Islet precursor cell (in vitro differentiated cells): ENCODE measurements at regions not wholly inside any gene's neighbourhood (a gene's known extent, or its start where the extent isn't known, plus 50 kb on each side); places are given as distances from the start of the nearest gene placed in this dataset.
"Not testable (repeated sequence)": the region's sequence is repeated elsewhere in the genome, so short reads cannot be mapped to it uniquely, and the experiment has no call there.

Source experiments
- DNase-seq: peaks from one replicate; pipeline ENCODE4 v3.0.0-alpha.2; 2018

DNA sequence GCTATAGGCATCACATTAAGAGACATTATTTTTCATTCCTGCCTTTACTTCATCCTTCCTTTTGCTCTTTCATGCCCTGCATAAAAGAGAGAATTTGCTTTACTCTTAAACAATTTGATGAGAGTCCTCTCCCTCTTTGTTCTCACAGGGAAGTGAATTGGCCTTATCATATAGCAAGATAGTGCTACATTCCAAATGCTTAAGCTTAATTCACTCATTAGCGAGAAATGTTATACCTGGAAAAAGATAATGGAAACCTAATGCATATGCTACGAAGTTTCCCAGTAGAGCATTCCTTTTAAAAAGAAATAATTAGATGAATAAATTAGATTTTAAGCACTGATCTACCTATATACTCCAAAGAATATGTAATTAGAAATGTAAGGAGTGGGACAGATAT lies 798.8 kb downstream of the C12orf50 start:
- DNase-seq = no peak

- DNase-seq = no peak
Observed at GRCh38 chr12:87227162-87227561, 802.0 kb downstream of the C12orf50 start.

DNA sequence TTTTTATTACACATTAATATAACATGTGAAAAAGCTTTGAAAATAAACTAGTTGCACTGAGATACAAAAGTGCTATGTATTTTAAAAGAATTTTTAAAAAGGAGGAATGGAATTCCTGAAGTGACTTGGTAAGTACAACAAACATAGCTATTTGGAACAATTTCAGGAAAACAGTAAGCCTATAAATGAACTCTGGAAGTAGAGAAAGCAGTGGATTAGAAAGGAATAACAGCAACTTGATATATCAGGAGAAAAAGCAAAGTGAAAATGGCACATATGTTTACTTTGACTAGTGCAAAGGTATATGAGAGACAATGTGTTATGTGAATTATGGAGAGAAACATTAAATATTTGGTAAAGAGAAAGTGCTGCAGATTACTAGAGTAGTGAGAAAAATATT lies 811.7 kb downstream of the C12orf50 start:
- no peak for DNase-seq

- DNase-seq = no peak
Observed at GRCh38 chr12:87216436-87216835, 812.8 kb downstream of the C12orf50 start.

DNA sequence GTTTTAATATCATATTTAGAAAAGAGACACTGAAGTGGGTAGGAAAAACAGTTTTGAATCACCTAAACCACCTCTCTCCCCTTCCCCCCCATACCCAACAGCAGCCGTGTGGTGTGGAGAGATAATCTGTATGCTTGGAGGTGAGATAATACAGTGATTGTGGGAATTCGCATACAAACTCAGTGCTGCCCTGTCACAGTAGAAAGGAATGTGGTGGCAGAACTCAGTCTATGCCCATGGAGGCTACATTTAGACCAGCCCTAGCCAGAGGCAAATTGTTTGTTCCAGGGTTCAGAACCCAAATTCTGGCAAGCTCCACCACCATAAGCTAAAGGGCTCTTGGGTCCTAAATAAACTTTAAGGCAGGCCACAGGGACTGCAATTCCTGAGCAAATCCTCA lies 827.0 kb downstream of the C12orf50 start:
- DNase-seq = no peak

GRCh38 chr12:87201598-87201997 lies 827.6 kb downstream of the C12orf50 start:
- no peak for DNase-seq

DNA sequence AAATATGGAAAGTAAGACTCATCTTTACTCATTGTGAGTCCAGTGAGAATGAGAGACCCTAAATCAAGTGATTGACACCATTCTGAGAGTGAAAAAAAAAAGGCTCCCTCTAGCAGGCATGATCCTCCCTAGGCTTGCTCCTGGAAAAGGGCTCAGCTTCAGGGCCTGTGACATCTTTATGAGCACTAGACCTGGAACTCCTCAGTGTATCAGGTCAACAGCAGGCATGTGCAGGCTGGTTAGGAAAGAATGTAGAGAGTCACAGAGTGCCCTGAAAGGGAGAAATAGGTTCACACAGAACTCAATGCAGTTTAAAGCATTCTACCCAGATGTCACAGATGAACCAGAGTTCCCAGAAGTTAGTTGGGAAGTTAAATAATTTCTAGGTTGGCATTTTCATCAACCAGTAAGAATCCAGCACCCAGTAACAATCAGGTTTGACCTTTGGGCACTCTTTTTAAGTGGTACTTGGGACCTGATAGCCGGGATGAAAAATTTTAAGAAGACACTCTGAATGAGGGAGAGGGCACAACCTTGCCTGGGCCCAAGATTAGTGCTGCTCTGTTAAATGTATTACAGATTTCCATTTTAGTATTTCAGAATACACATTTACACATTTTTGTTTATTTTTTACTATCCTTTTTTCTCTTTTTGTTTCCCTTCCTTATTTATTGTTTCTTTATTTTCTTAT lies 828.8 kb downstream of the C12orf50 start:
- DNase-seq = peak; percentile 72

DNA sequence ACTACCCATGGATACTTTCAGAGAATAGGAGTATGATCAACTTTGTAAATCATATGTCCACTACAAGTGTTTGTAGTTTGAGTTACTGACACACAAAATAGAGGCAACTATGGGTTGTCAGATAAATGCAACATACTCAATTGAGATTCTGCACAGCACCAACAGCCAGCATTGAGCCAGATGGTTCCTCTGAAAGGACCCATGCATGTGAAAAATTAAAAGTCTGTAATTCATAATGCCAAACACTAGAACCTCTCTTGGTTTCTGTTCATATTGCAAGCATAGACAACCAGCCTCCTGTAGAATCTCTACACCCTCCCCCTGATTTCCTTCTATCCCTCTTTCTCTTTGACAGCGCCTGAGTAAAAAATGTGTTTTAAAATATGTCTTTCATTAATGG lies 831.0 kb downstream of the C12orf50 start:
- no peak for DNase-seq

- DNase-seq = no peak
Observed at GRCh38 chr12:87196321-87196720, 832.9 kb downstream of the C12orf50 start.

DNA sequence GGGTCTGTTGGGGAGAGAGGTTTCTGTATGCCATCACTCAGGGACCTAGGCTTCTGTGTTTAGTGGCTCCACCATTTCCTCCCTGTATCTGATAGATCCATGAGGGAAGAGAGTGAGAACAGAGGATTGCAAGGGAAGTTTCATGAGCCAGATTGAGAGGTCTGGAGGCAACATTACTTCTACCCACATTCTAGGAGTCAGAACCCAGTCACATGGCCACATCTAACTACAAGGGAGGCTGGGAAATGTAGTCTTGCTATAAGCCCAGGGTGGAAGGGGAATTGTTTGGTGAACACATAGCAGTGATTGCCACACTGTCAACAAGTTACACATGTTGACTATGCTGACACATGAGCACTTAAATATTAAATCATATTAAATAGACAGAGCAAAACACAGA lies 834.8 kb downstream of the C12orf50 start:
- not testable (repeated sequence) for DNase-seq

GRCh38 chr12:87185367-87185766 lies 843.8 kb downstream of the C12orf50 start:
- no peak for DNase-seq

GRCh38 chr12:87182696-87183233 lies 846.4 kb downstream of the C12orf50 start:
- no peak for DNase-seq

GRCh38 chr12:87171356-87171755 lies 857.8 kb downstream of the C12orf50 start:
- DNase-seq = no peak

- no peak for DNase-seq
Observed at GRCh38 chr12:87169010-87169409, 860.2 kb downstream of the C12orf50 start.

DNA sequence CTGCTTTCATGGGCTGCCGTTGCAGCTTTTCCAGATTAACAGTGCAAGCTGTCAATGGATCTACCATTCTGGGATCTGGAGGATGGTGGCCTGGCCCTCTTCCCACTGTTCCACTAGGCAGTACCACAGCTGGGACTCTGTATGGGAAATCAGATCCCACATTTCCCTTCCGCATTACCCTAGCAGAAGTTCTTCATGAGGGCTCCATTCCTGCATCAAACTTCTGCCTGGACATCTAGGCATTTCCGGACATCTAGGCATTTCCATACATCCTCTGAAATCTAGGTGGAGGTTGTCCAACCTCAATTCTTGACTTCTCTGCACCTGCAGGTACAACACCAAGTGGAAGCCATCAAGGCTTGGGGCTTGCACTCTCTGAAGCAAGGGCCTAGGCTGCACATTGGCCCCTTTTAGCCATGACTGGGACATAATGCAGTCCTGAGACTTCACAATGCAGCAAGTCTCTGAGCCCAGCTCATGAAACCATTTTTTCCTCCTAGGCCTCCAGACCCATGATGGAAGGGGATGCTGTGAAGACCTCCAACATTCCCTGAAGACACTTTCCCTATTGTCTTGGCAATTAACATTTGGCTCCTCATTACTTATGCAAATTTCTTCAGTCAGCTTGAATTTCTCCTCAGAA lies 863.3 kb downstream of the C12orf50 start:
- no peak for DNase-seq

- no peak for DNase-seq
Observed at GRCh38 chr12:87163122-87163521, 866.1 kb downstream of the C12orf50 start.

GRCh38 chr12:87160848-87161601 lies 868.2 kb downstream of the C12orf50 start:
- no peak for DNase-seq

DNA sequence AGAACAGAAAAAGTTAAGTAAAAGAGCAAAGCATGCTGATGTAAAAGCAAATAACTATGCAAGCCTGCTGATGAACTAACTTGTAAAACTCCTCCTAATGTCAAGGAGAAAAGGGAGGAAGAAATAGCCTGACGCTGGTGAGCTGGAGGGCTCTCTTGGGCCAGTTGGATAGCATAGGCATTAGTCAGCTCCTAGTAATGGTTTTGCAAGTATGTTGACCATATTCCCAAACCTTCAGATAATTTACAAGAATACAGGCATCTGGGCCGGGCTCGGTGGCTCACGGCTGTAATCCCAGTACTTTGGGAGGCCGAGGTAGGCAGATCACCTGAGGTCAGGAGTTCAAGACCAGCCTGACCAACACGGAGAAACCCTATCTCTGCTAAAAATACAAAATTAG lies 871.4 kb downstream of the C12orf50 start:
- DNase-seq = peak; percentile 97

GRCh38 chr12:87155621-87156020 lies 873.6 kb downstream of the C12orf50 start:
- DNase-seq = no peak

DNA sequence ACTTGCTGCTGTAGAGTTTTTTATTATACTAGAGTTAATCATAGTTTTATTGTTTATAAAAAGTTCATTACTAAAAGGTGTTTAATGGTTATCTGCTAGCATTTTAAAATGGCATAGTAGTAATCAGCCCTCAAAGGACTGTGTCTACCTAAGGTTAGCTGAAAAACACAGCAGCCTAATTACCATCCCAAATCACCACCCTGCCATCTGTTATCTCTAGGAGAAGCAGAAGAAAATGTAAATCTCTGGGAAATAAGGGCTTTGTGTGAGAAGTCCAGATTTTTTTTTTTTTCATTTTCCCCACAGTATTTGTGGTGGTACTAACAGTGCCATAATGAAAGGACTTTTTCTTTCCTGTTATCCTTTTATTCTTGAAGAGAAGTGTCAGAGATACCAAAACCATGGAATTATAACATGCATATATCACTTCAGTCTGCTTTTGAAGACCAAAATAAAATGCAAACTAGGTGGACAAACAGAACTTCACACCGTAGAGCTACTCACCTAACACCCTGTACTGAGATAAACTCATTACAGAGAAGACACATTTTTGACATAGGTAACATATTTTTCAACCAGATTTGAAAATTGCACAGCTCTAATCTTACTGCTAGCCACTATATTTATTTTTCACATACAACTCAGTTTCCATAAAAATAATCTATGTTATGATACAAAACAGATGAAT lies 876.2 kb downstream of the C12orf50 start:
- DNase-seq = no peak

DNA sequence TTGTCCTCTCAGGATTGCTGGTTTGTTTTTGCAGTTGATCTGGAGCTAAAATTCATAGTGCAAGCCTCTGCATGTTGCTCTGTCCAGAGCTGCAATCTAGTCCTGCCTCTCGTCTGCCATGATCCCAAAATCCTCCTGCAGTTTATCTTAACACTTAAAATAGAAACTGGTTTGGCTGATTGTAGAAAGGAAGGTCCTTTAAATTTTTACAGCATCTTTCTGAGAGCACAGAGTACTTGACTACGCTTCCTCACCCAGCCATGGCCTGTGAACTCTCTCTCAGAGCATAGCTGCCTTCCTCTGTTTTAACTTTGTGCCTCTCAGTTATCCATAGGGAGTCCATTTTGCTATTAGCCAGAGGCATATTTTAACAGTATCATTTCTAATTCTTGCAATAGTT lies 877.1 kb downstream of the C12orf50 start:
- no peak for DNase-seq

DNA sequence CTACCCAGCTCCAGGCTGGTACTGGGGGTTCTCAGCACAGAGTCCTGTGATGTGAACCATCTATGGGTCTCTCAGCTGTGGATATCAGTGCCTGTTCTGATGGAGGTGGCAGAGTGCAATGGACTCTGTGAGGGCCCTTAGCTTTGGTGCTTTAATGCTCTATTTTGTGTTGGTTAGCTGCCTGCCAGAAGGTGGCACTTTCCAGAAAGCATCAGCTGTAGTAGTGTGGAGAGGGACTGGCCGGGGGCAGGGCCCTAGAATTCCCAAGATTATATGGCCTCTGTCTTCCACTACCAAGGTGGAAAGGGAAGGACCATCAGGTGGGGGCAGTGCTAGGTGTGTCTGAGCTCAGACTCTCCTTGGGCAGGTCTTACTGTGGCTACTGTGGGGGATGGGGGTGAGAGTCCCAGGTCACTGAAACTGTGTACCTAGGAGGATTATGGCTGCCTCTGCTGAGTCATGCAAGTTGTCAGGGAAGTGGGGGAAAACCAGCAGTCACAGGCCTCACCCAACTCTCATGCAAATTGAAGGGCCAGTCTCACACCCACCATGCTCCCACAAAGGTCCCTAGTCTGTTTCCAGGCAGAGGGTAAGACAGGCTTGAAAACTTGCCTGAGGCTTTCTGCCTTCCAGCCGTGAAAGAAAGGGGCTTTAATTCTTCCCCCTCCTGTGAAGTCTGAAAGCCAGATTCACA lies 878.1 kb downstream of the C12orf50 start:
- peak; percentile 78 for DNase-seq

GRCh38 chr12:87142342-87142741 lies 886.2 kb upstream of the MGAT4C start:
- no peak for DNase-seq
